CD14-positive monocyte (primary cell): ENCODE measurements at regions not wholly inside any gene's neighbourhood (a gene's known extent, or its start where the extent isn't known, plus 50 kb on each side); places are given as distances from the start of the nearest gene placed in this dataset.

Experiments
- DNase-seq, 3 donors: peaks; one replicate each; pipeline ENCODE4 v3.0.0-alpha.2; 2011 to 2022
- H2AFZ ChIP-seq: 2 replicates; pipeline ENCODE4 v1.6.0; 2012; ENCODE audit warnings: mild to moderate bottlenecking, low read depth, low read length, inconsistent platforms; ENCODE audit not compliant: insufficient read depth, poor library complexity, severe bottlenecking
- H3K27ac ChIP-seq, 2 donors: 1 replicate in 1 of 2; 2 replicates in 1 of 2; pipeline ENCODE4 v1.5.1; 2012 to 2013; ENCODE audit warnings: low read length in 2 of 2, control low read depth in 1 of 2, inconsistent platforms in 1 of 2, low read depth in 1 of 2, mild to moderate bottlenecking in 1 of 2
- H3K27me3 ChIP-seq, 2 donors: one replicate each; pipeline versions ENCODE4 v1.6.0 to v1.6.1; 2011 to 2013; ENCODE audit warnings: low read length in 2 of 2; ENCODE audit not compliant: control insufficient read depth in 2 of 2, insufficient read depth in 2 of 2
- H3K36me3 ChIP-seq, 2 donors: replicated peaks in 1 of 2; 1 replicate in 1 of 2; 2 replicates in 1 of 2; pipeline versions ENCODE4 v1.5.1 to v1.6.1; 2012 to 2013; ENCODE audit warnings: low read length in 2 of 2, control low read depth in 1 of 2, inconsistent platforms in 1 of 2, mild to moderate bottlenecking in 1 of 2; ENCODE audit not compliant: insufficient read depth in 2 of 2, control insufficient read depth in 1 of 2
- H3K4me1 ChIP-seq, 2 donors: 1 replicate in 1 of 2; 2 replicates in 1 of 2; pipeline versions ENCODE4 v1.5.1 to v1.6.1; 2012 to 2013; ENCODE audit warnings: low read length in 2 of 2, control low read depth in 1 of 2, inconsistent platforms in 1 of 2, mild to moderate bottlenecking in 1 of 2, moderate library complexity in 1 of 2; ENCODE audit not compliant: insufficient read depth in 2 of 2, control insufficient read depth in 1 of 2
- H3K4me2 ChIP-seq: replicated peaks from 2 replicates; pipeline ENCODE3; 2012; ENCODE audit warnings: low read length, moderate library complexity, mild to moderate bottlenecking; ENCODE audit not compliant: poor library complexity, severe bottlenecking; ENCODE audit errors: extremely low read depth
- H3K4me3 ChIP-seq, 3 experiments: fragments of 200-600 bp in 1 of 3; sonication (generic) in 1 of 3; replicated peaks in 1 of 3; 1 replicate in 2 of 3; 2 replicates in 1 of 3; pipeline ENCODE4 v1.5.1; 2011 to 2013; ENCODE audit warnings: low read length in 3 of 3, mild to moderate bottlenecking in 3 of 3, control low read depth in 2 of 3, low read depth in 2 of 3, inconsistent platforms in 1 of 3, moderate library complexity in 1 of 3
- H3K79me2 ChIP-seq: 2 replicates; pipeline ENCODE4 v1.6.0; 2012; ENCODE audit warnings: mild to moderate bottlenecking, control low read depth, inconsistent platforms, low read length, moderate library complexity; ENCODE audit not compliant: insufficient read depth
- H3K9ac ChIP-seq: 2 replicates; pipeline ENCODE4 v1.6.0; 2017; ENCODE audit warnings: low read length, mild to moderate bottlenecking; ENCODE audit not compliant: insufficient read depth, poor library complexity, severe bottlenecking
- H3K9me3 ChIP-seq, 2 donors: replicated peaks in 1 of 2; 1 replicate in 1 of 2; 2 replicates in 1 of 2; pipeline versions ENCODE4 v1.5.1 to v1.6.1; 2012 to 2013; ENCODE audit warnings: low read length in 2 of 2, control low read depth in 1 of 2; ENCODE audit not compliant: control insufficient read depth in 1 of 2, insufficient read depth in 1 of 2
- H4K20me1 ChIP-seq: 2 replicates; pipeline ENCODE4 v1.6.0; 2012; ENCODE audit warnings: mild to moderate bottlenecking, low read length, control low read depth, moderate library complexity; ENCODE audit not compliant: insufficient read depth
- H3K27ac Mint-ChIP-seq, 7 donors: one replicate each; pipeline ENCODE4 v1.8.0; 2020; ENCODE audit warnings: mild to moderate bottlenecking in 7 of 7, mixed read lengths in 7 of 7, moderate library complexity in 6 of 7, inconsistent platforms in 2 of 7
- H3K27me3 Mint-ChIP-seq, 3 donors: one replicate each; pipeline ENCODE4 v1.8.0; 2021 to 2022; ENCODE audit warnings: low read depth in 3 of 3, mild to moderate bottlenecking in 3 of 3, mixed read lengths in 3 of 3, moderate library complexity in 3 of 3, inconsistent platforms in 1 of 3
- H3K36me3 Mint-ChIP-seq, 2 donors: one replicate each; pipeline ENCODE4 v1.8.0; 2020; ENCODE audit warnings: mixed read lengths in 2 of 2, inconsistent platforms in 1 of 2, mild to moderate bottlenecking in 1 of 2
- H3K4me1 Mint-ChIP-seq: one replicate; pipeline ENCODE4 v1.8.0; 2020; ENCODE audit warnings: mild to moderate bottlenecking, mixed read lengths
- H3K4me3 Mint-ChIP-seq, 2 donors: one replicate each; pipeline ENCODE4 v1.8.0; 2020; ENCODE audit warnings: mild to moderate bottlenecking in 2 of 2, mixed read lengths in 2 of 2, moderate library complexity in 1 of 2
- H3K9me3 Mint-ChIP-seq, 7 donors: one replicate each; pipeline ENCODE4 v1.8.0; 2020 to 2022; ENCODE audit warnings: mixed read lengths in 7 of 7, mild to moderate bottlenecking in 6 of 7, moderate library complexity in 6 of 7, inconsistent platforms in 2 of 7
- WGBS: methylation state at CpG from one replicate; pipeline ENCODE4 v1.1.5; 2013; ENCODE audit warnings: missing lambda C conversion rate; ENCODE audit not compliant: insufficient coverage; 5-methylcytosine and 5-hydroxymethylcytosine counted together
- intact Hi-C, 2 donors: fragments of 100-400 bp; cut with micrococcal nuclease; formaldehyde crosslinking; loops; one replicate each; pipeline versions ENCODE4 v1.15.0 to v1.15.1; 2023
- TF ChIP-seq, protein P1 (sequence below): fragments of 200-600 bp; IDR thresholded peaks from one replicate; pipeline ENCODE4 v1.8.0; 2022; ENCODE audit warnings: antibody characterized with exemption, mild to moderate bottlenecking

DNA sequence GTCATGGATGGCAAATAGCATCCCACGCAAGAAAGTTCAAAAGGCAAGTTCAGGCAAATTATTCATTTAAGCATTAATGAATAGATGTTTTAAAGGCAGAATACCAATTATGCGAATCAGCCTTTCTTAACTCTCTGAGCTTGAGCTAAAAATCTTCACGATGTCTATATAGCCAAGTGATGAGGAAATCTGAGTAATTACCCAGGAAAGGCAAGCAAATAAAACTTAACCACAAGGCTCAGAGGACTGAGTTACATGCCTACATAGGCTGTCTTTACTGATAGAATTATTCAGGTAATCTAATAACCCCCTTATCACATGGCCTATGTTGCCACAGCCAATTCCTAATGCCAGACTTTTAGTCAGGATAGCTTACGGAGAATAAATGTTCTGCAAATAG is 120.8 kb upstream of the MTAP start:
- DNase-seq = no peak
- Histone ChIP-seq H3K4me3 (no peak overlapping the region), H2AFZ (no peak overlapping the region), H3K4me2 (no peak overlapping the region), H4K20me1 (no peaks in the 10 kb centered on the region), H3K9me3 (no peaks in the 10 kb centered on the region), H3K36me3 (no peaks in the 10 kb centered on the region), H3K9ac (no peak overlapping the region), H3K27me3 (peaks cover 6 to 7% of the 10 kb centered on the region in 2 donors), H3K4me1 (no peaks in the 10 kb centered on the region), H3K27ac (no peak overlapping the region), H3K79me2 (no peaks in the 10 kb centered on the region)
- Mint-ChIP-seq H3K4me3 (no peak overlapping the region), H3K36me3 (no peaks in the 10 kb centered on the region), H3K4me1 (no peaks in the 10 kb centered on the region), H3K27ac (no peak overlapping the region), H3K27me3 (peaks cover 0 to 5% (median 1%) of the 10 kb centered on the region in 3 donors), H3K9me3 (no peaks in the 10 kb centered on the region)
- WGBS = no CpG with 5 or more reads among the region's 4 CpGs
- TF ChIP-seq, protein P1, sequence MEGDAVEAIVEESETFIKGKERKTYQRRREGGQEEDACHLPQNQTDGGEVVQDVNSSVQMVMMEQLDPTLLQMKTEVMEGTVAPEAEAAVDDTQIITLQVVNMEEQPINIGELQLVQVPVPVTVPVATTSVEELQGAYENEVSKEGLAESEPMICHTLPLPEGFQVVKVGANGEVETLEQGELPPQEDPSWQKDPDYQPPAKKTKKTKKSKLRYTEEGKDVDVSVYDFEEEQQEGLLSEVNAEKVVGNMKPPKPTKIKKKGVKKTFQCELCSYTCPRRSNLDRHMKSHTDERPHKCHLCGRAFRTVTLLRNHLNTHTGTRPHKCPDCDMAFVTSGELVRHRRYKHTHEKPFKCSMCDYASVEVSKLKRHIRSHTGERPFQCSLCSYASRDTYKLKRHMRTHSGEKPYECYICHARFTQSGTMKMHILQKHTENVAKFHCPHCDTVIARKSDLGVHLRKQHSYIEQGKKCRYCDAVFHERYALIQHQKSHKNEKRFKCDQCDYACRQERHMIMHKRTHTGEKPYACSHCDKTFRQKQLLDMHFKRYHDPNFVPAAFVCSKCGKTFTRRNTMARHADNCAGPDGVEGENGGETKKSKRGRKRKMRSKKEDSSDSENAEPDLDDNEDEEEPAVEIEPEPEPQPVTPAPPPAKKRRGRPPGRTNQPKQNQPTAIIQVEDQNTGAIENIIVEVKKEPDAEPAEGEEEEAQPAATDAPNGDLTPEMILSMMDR = no peak
- intact Hi-C loops = no loop called here

DNA sequence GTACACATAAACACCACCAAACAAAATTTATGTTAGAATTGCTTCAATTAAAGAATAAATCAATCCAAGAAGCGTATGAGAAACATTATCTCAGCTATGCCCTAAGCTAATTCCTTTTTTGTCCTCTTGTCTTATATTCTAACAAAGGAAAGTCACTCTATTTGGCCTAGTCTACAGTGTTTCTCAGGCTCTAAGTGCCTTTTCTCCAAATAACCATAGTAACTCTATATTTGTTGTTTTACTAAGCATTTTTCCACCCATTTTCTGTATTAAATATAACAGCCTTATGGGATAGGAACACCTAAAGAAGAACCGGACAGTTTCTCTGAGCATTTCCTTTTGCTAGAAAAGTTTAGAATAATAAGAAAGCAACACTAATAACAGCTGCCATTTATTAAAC is 120.1 kb upstream of the MTAP start:
- Histone ChIP-seq H3K4me2 (no peak overlapping the region), H3K27ac (no peak overlapping the region), H2AFZ (no peak overlapping the region), H3K36me3 (no peaks in the 10 kb centered on the region), H4K20me1 (no peaks in the 10 kb centered on the region), H3K4me1 (no peaks in the 10 kb centered on the region), H3K9me3 (no peaks in the 10 kb centered on the region), H3K79me2 (no peaks in the 10 kb centered on the region), H3K4me3 (no peak overlapping the region), H3K27me3 (peaks cover 6 to 7% of the 10 kb centered on the region in 2 donors), H3K9ac (no peak overlapping the region)
- DNase-seq = no peak
- Mint-ChIP-seq H3K36me3 (no peaks in the 10 kb centered on the region), H3K4me1 (no peaks in the 10 kb centered on the region), H3K27ac (no peak overlapping the region), H3K9me3 (no peaks in the 10 kb centered on the region), H3K27me3 (peaks cover 0 to 5% (median 1%) of the 10 kb centered on the region in 3 donors), H3K4me3 (no peak overlapping the region)
- intact Hi-C loops = no loop called here
- no CpG with 5 or more reads among the region's 2 CpGs for WGBS
- TF ChIP-seq, protein P1 = no peak
